ENCODE measurements at regions not wholly inside any gene's neighbourhood (a gene's known extent, or its start where the extent isn't known, plus 50 kb on each side); places are given as distances from the start of the nearest gene placed in this dataset.
"Not testable (repeated sequence)": the region's sequence is repeated elsewhere in the genome, so short reads cannot be mapped to it uniquely, and the experiment has no call there.

- DNase-seq = not testable (repeated sequence)
These were observed 80.9 kb upstream of the ADORA2B start for GRCh38 chr17:15864061-15864460.

GRCh38 chr17:15864472-15864871 is 80.5 kb upstream of the ADORA2B start:
- not testable (repeated sequence) for DNase-seq

GRCh38 chr17:15866015-15866414 is 78.9 kb upstream of the ADORA2B start:
- not testable (repeated sequence) for DNase-seq

DNA sequence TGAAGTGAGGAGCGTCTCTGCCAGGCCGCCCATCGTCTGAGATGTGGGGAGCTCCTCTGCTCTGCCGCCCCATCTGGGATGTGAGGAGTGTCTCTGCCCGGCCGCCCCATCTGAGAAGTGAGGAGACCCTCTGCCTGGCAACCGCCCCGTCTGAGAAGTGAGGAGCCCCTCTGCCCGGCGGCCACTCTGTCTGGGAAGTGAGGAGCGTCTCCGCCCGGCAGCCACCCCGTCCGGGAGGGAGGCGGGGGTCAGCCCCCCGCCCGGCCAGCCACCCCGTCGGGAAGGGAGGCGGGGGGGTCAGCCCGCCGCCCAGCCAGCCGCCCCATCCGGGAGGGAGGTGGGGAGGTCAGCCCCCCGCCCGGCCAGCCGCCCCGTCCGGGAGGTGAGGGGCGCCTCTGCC is 77.6 kb upstream of the ADORA2B start:
- not testable (repeated sequence) for DNase-seq

GRCh38 chr17:15869868-15870267 is 75.1 kb upstream of the ADORA2B start:
- DNase-seq = not testable (repeated sequence)

DNA sequence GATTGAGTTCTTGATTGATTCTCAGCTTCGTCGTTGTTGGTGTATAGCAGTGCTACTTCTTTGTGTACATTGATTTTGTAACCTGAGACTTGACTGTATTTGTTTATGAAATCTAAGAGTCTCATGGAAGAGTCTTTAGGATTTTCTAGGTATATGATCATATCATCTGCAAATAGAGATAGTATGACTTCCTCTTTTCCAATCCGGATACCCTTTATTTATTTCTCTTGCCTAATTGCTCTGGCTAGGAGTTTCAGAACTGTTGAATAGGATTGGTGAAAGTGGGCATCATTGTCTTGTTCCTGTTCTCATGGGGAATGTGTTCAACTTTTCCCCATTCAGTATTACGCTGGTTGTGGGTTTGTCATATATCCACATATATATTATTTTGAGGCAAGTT is 72.3 kb upstream of the ADORA2B start:
- DNase-seq = not testable (repeated sequence)

- not testable (repeated sequence) for DNase-seq
These were observed 66.9 kb upstream of the ADORA2B start for GRCh38 chr17:15877882-15878500.

DNA sequence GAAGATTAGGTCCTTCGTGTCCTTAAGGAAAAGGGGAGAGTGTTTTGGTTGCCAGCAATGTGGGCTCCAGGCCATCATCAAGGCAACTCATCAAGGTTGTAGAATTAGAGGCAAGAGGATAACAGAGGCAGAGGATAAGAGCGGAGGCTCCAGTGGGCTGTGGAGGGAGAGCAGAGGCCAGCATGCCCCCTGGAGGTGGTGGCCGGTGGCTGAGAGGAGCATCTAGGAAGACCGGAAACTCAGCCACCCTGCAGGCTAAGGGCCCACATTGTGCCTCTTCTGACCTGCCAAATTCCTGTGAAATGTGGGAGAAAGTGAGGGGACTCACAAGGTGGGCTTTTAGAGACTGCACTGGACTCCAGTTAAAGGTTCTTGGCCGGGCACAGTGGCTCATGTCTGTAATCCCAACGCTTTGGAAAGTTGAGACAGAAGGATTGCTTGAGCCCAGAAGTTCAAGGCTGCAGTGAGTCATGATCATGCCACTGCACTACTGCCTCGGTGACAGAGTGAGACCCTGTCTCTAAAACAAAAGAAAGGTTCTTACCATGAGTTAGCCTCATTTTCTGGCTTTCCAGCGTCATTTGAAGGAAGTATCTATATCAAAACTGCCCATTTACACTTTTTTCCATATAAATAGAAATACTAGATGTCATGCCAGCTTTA is 62.7 kb upstream of the ADORA2B start:
- DNase-seq = no peak

DNA sequence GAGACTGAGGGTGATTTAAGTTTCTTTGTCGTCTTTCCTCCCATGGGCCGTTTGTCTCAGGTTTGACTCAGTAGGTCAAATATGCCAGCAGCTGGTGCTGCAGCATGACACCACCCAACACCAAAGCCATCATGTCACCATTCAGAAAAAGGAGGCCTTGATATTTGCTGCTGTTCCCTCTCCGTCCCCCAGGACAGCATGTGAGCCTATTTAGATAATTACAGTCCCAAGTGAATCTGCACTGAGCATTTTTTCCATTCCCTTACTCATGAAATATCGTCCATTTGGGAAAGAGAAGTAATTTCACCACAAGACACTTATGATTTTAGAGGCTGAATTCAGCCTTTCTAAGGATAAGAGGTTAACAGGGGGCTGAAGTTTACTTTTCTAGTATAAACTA is 62.2 kb upstream of the ADORA2B start:
- DNase-seq = no peak

DNA sequence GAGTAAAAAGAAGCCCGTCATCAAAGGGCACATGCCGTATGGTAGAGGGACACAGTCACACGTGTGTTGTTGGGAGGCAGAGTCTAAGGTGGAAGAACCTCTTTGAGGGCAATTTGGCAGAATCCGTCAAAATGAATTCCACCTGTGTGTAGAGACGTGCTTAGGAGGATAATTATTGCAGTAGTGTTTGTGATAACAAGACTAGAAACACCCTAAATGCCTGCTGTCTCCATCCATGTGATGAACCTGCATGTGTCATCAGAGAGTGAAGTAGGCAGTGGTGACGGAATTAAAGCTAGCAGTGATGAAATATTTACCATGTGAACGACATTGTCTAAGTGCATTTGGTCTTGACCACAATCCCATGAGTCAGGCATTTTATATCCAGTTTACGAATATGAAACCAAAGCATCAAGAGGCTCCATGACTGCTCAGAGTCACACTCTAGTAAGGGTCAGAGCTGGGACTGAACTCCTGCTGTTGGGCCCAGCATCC is 61.3 kb upstream of the ADORA2B start:
- no peak for DNase-seq

DNA sequence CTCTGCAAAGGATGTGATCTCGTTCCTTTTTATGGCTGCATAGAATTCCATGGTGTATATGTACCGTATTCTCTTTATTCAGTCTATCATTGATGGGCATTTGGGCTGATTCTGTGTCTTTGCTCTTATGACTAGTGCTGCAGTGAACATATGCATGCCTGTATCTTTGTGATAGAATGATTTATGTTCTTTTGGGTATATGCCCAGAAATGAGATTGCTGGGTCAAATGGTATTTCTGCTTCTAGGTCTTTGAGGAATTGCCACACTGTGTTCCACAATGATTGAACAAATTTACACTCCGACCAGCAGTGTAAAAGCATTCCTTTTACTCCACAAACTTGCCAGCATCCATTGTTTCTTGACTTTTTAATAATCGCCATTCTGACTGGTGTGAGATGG is 60.2 kb upstream of the ADORA2B start:
- DNase-seq = no peak

- no peak for DNase-seq
These were observed 59.2 kb upstream of the ADORA2B start for GRCh38 chr17:15885770-15886169.

- no peak for DNase-seq
These were observed 58.7 kb upstream of the ADORA2B start for GRCh38 chr17:15886221-15886620.

- DNase-seq = no peak
These were observed 58.1 kb upstream of the ADORA2B start for GRCh38 chr17:15886804-15887203.

- DNase-seq = no peak
These were observed 56.5 kb upstream of the ADORA2B start for GRCh38 chr17:15888436-15888835.

DNA sequence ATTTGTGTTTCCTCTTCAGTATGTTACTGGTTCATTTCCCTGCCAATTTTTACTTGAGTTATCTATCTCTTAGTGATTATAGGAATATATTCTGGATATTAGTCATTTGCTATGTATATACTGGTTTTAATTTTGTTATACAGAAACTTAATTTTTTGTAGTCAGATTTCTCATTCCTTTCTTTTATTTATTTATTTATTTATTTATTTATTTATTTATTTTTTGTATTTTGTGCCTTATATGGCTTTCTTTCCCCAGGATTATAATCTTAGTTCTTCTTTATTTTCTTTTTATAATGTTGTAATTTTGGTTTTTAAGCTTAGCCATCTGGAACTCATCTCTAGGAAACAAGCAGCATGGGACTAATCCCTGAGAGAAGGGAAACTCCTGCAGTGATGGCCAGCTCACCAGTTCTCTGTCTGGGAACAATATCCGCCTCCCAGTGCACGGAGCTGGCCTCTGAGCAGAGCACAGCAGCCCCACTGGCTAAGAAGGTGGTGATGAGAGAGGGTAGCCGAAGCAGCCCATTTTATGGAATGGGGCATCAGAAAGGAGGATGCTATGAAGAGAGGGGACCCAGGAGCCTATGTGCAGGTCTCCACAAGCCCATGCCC is 54.5 kb upstream of the ADORA2B start:
- no peak for DNase-seq

- DNase-seq = no peak
These were observed 53.6 kb upstream of the ADORA2B start for GRCh38 chr17:15891318-15891717.

DNA sequence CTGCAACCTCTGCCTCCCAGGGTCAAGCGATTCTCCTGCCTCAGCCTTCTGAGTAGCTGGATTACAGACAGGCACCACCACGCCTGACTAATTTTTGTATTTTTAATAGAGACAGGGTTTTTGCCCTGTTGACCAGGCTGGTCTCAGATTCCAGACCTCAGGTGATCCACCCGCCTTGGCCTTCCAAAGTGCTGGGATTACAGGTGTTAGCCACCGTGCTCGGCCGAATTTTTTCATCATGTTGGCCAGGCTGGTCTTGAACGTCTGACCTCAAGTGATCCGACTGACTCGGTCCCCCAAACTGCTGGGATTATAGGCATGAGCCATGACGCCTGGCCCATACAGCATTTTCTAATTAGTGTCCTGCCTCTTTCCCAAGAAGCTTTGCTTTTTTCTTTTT is 52.7 kb upstream of the ADORA2B start:
- DNase-seq = no peak

DNA sequence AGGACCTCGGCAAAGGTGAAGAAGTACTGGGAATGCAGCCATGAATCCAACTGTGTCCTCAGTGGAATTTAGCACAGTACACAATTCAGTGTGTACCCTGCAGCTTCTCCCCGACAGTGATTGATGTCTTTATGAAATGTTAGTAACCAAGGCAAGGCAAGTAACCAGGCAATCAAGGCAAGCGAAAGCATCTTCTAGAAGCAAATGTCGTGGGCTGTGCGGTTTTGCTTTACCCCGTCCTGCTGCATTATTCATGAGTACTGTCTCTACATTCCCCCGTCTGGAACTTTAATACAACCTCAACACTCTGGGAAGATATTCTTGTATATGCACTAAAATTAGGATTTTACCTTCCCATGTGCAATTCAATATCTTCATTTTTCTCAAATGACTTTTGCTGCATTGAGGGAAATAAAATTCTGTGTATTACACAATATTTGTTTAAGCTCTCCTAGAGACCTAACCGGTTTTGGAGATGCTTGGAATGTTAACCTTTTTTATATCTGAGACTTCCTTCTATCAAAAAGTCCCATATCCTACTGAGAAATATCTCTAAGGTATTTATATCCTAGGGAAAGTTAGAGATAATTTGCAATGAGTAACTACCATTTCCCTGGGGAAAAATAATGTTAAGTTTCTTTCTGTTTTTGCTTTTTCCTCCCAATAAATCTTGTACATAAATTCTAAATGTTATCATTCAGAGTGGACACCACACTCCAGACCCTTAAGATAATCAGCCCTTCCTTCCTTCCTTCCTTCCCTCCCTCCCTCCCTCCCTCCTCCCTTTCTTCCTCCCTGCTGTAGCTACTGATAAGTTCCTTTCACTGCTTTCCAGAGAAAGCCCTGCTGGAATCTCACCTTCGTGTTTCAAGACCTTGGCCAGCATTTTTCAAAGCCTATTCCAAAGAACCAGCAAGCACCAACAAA is 51.9 kb upstream of the ADORA2B start:
- no peak for DNase-seq

- DNase-seq = no peak
These were observed 51.3 kb upstream of the ADORA2B start for GRCh38 chr17:15893658-15894024.

DNA sequence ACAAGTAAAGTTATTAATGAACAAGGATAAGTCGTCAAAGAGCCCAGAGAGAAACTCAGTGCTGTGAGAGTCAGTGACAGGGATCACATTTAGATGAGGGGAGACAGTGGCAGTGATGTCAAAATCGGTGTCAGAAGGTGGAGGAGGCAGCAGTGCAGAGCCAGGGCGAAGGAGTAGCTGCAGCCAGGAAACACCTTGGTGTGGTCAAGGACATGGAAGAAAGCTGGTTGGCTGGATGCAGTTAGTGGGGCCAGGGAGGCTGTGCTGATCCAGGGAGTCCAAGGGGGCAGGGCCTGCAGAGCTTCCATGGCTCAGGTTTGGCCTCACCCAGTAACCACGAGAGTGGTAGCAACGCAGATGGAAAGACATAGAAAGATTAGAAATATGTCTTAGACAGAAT is 50.7 kb upstream of the ADORA2B start:
- DNase-seq = no peak

GRCh38 chr17:15894913-15895658 is 49.8 kb upstream of the ADORA2B start:
- no peak for DNase-seq
